NCI-H2196 treated with DMSO at 0.1 percent for 48 hours (cell line): ENCODE measurements at regions not wholly inside any gene's neighbourhood (a gene's known extent, or its start where the extent isn't known, plus 50 kb on each side); places are given as distances from the start of the nearest gene placed in this dataset.
"Not testable (repeated sequence)": the region's sequence is repeated elsewhere in the genome, so short reads cannot be mapped to it uniquely, and the experiment has no call there.

Experiments used
- DNase-seq: peaks from one replicate; lab custom pipeline; 2025; ENCODE audit not compliant: unreplicated experiment; lab: John Stamatoyannopoulos, UW

GRCh38 chr4:154982187-154983047, 201.3 kb downstream of the RBM46 start:
- DNase-seq = peak; percentile 2

- no peak for DNase-seq
These were observed 202.6 kb downstream of the RBM46 start for GRCh38 chr4:154983714-154984113.

- DNase-seq = no peak
These were observed 203.1 kb downstream of the RBM46 start for GRCh38 chr4:154984148-154984547.

- DNase-seq = no peak
These were observed 203.5 kb downstream of the RBM46 start for GRCh38 chr4:154984616-154985015.

GRCh38 chr4:154985673-154986072, 204.6 kb downstream of the RBM46 start:
- DNase-seq = no peak

GRCh38 chr4:154988511-154988910, 207.4 kb downstream of the RBM46 start:
- no peak for DNase-seq

GRCh38 chr4:154989511-154989910, 208.4 kb downstream of the RBM46 start:
- no peak for DNase-seq

GRCh38 chr4:154997866-154998265, 210.6 kb upstream of the NPY2R start:
- DNase-seq = not testable (repeated sequence)

- DNase-seq = no peak
These were observed 210.2 kb upstream of the NPY2R start for GRCh38 chr4:154998284-154998683.

GRCh38 chr4:154998773-154999172, 209.7 kb upstream of the NPY2R start:
- no peak for DNase-seq

- no peak for DNase-seq
These were observed 208.4 kb upstream of the NPY2R start for GRCh38 chr4:154999950-155000578.

GRCh38 chr4:155001251-155001650, 207.2 kb upstream of the NPY2R start:
- DNase-seq = no peak

- no peak for DNase-seq
These were observed 202.9 kb upstream of the NPY2R start for GRCh38 chr4:155005395-155006090.

GRCh38 chr4:155007660-155008176, 200.7 kb upstream of the NPY2R start:
- no peak for DNase-seq

GRCh38 chr4:155008389-155008788, 200.0 kb upstream of the NPY2R start:
- no peak for DNase-seq

GRCh38 chr4:155009288-155009687, 199.1 kb upstream of the NPY2R start:
- no peak for DNase-seq

GRCh38 chr4:155010376-155010775, 198.1 kb upstream of the NPY2R start:
- no peak for DNase-seq

GRCh38 chr4:155011163-155011780, 197.2 kb upstream of the NPY2R start:
- DNase-seq = no peak

GRCh38 chr4:155012469-155012868, 196.0 kb upstream of the NPY2R start:
- DNase-seq = no peak

GRCh38 chr4:155017426-155017825, 191.0 kb upstream of the NPY2R start:
- no peak for DNase-seq

GRCh38 chr4:155025762-155026457, 182.5 kb upstream of the NPY2R start:
- no peak for DNase-seq
